Hematopoietic multipotent progenitor cell treated with erythropoietin and hydrocortisone succinate and interleukin-3 and kit ligand, for 8 days (in vitro differentiated cells): ENCODE measurements at regions not wholly inside any gene's neighbourhood (a gene's known extent, or its start where the extent isn't known, plus 50 kb on each side); places are given as distances from the start of the nearest gene placed in this dataset.
"Not testable (repeated sequence)": the region's sequence is repeated elsewhere in the genome, so short reads cannot be mapped to it uniquely, and the experiment has no call there.

Experiments used
- DNase-seq: peaks from one replicate; pipeline ENCODE4 v3.0.0-alpha.2; 2015

- no peak for DNase-seq
Observed at GRCh38 chr2:82344670-82345069, 2040.1 kb upstream of the LRRTM1 start.

DNA sequence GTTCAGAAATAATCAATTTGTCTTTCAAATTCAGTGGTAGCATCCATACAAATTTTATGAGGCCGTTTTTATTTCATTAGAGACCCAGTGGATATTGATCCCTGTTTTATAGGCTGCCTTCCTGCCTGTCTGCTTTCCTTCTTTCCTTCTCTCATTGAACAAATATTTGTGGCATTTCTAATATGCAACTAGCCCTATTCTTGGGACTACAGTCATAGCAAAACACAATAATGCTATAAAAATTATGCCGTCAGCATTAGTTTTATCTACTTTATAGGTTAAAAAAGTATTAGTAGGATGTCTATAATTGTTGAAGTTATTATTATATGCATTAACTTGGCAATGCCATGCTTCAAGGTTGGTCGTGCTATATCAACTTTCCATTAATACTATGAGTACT, 2037.8 kb upstream of the LRRTM1 start:
- DNase-seq = no peak

GRCh38 chr2:82340578-82341053, 2036.1 kb upstream of the LRRTM1 start:
- DNase-seq = no peak

DNA sequence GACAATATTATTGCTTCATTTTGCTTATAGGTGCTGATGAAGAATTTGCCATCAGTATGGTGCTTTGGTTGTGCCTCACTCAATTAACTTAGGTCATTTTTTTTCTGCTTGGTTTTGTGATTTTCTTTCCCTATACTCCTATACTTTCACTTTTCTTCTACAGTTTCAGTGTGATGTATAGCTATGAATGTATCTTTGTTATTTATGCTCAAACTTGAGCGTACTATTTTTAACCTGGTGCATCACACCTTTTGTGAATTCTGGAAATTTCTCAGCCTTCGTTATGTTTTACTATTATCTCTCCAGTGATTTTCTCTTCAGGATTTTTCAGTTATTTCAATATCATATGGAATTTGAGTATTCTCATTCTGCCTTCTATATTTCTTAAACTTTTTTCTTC, 2035.3 kb upstream of the LRRTM1 start:
- DNase-seq = no peak

- DNase-seq = no peak
Observed at GRCh38 chr2:82333697-82334096, 2029.1 kb upstream of the LRRTM1 start.

- no peak for DNase-seq
Observed at GRCh38 chr2:82330155-82330554, 2025.6 kb upstream of the LRRTM1 start.

GRCh38 chr2:82326180-82326767, 2021.7 kb upstream of the LRRTM1 start:
- DNase-seq = not testable (repeated sequence)

DNA sequence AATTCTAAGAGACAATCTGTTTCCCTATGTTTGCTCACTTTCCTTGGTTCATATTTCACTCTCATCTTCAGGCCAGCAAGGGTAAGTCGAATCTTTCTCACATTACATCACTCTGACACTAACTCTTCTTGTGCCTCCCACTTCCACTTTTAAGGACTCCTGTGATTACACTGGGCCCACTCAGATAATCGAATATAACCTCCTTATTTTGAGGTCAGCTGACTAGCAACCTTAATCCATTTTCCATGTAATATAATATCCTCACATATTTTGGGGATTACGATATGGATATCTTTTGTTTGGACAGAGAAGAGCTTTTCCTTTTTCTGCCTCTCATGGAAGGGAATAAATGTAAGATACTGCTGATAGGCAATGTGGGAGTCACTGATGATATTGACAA, 2015.7 kb upstream of the LRRTM1 start:
- no peak for DNase-seq

GRCh38 chr2:82317012-82317411, 2012.5 kb upstream of the LRRTM1 start:
- no peak for DNase-seq

DNA sequence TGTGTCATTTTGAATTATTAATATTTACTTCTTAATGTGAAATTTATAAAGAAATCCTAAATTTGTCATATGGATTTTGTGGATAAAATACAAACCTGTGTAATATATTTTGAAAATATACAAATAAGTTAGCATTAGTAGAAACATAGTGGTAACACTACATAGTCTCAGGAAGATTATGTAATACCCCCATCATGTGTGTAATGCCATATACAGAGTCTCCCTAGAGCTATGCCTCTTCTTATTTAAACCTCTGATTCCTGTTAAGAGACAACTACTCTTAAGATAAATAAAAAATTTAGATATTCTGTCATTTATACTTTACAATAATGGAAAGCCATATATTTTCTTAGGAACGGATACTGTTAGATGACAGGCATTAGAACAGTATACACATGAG, 2012.0 kb upstream of the LRRTM1 start:
- no peak for DNase-seq

- DNase-seq = no peak
Observed at GRCh38 chr2:82314836-82315472, 2010.4 kb upstream of the LRRTM1 start.

DNA sequence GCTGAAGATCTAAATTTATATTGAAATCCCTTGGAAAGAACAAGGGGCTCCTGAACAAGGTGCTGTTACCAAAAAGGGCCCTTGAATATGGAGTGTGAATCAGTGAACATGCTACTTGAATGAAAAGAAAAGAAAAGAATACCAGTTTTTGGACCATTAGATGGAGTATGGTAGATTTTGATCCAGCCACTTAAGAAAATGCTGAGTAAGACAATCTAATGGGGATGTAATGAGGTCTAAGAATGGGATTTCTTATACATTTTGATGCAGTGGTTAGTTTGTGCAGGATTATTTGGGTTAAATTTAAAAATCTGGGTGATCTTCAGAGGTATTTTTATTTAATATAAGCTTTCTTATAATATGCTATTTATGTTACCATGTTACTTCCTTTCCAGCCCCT, 2003.0 kb upstream of the LRRTM1 start:
- DNase-seq = no peak

DNA sequence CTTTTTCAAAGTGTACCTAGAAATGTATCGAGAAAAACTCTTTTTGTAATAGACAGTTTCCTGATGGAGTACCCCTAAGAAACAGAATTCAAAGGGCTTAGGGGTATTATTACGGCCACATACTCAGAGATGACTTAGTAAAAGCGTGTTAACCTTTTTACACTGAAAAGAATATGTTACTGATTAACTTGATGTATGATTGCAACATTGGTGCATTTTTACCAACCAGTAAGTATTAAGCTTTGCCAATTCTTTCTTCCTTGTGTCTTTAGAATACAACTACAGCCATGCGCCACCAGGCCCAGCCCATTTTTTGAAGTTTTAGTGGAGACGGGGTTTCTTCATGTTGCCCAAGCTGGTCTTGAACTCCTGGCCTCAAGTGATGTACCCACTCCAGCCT, 1997.0 kb upstream of the LRRTM1 start:
- DNase-seq = no peak

- no peak for DNase-seq
Observed at GRCh38 chr2:82289446-82289845, 1984.9 kb upstream of the LRRTM1 start.

- DNase-seq = no peak
Observed at GRCh38 chr2:82283075-82283474, 1978.5 kb upstream of the LRRTM1 start.

DNA sequence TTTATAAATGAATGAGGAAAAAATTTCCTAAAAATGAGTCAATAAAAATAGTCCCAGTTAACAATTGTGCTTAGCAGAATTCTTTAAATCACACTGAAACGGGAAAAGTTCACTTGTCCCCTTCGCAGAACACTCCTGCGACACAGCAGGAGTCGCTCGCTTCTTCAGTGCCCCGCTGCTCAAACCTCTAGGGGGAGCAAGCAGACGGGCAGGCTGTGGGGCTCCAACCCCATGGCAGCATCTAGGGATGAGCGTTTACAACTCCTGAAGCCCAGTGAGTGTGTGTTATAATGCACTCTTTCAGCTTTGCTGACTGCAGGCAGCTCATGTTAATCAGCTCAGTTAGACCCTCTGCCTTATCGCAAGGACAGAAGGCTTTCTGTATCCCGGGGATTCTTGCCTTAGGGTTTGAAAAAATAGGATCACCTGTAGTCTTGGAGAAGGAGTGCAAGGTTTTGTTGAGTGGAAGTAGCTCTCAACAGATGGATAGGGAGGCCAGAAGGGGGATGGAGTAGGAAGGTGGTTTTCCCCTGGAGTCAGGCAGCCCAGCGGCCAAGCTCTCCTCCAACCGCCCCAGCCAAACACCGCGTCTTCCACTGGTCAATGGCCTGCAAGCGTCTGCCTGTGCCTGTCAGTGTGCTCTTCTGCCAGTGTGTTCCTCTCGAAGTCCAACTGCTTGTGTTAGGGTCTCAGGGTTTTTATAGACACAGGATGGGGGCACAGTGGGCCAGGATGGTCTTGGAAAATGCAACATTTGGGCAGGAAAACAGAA, 1977.7 kb upstream of the LRRTM1 start:
- no peak for DNase-seq

DNA sequence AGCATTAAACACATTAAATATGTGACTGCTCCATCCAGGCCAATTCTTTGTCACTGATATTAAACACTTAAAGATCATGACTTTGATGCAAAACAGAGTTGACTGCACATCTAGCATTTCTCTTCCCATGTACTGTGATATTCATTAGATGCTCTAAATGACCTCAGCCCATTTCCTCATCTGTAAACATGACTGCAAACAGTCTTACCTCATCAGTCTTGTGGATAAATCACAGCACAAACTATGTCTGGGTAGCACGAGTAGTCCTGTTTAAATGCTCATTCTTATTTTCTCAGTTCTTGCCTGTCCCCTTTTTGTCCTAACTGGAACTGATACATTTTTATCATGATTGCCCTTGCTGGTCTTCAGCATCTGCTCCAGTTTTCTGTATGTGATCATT, 1974.8 kb upstream of the LRRTM1 start:
- DNase-seq = no peak

- no peak for DNase-seq
Observed at GRCh38 chr2:82278416-82278815, 1973.9 kb upstream of the LRRTM1 start.

DNA sequence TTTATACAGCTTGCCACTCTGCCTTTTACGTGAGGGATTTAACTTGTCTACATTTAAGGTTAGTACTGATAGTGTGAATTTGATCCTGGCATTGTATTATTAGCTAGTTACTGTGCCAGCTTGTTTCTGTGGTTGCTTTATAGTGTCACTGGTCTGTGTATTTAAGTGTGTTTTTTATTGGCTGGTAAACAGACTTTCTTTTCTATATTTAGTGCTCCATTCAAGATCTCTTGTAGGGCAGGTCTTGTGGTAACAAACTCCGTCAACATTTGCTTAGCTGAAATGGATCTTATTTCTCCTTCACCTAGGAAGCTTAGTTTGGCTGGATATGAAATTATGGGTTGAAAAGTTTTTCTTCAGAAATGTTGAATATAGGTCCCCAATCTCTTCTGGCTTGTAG, 1971.0 kb upstream of the LRRTM1 start:
- no peak for DNase-seq

- DNase-seq = no peak
Observed at GRCh38 chr2:82268446-82268845, 1963.9 kb upstream of the LRRTM1 start.

- no peak for DNase-seq
Observed at GRCh38 chr2:82260521-82260920, 1956.0 kb upstream of the LRRTM1 start.

DNA sequence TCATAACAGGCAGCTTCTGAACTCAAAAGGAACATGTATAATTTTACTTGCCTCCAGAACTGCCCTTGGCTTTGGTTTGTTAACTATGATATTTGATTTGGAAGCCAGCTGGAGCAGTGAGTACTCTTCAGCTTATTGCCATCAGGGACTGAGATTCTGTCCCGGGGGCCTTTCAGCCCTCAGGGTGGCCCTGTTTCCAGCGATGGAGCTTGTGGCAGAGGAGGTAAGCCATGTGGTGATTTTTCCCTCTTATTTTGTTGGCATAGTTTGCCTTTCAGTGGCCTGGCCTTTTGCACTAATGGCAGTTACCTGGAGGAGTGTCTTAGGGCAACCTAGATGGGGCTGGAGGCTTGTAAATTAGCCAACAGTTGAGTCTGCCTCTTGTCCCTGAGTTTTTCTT, 1955.0 kb upstream of the LRRTM1 start:
- no peak for DNase-seq

DNA sequence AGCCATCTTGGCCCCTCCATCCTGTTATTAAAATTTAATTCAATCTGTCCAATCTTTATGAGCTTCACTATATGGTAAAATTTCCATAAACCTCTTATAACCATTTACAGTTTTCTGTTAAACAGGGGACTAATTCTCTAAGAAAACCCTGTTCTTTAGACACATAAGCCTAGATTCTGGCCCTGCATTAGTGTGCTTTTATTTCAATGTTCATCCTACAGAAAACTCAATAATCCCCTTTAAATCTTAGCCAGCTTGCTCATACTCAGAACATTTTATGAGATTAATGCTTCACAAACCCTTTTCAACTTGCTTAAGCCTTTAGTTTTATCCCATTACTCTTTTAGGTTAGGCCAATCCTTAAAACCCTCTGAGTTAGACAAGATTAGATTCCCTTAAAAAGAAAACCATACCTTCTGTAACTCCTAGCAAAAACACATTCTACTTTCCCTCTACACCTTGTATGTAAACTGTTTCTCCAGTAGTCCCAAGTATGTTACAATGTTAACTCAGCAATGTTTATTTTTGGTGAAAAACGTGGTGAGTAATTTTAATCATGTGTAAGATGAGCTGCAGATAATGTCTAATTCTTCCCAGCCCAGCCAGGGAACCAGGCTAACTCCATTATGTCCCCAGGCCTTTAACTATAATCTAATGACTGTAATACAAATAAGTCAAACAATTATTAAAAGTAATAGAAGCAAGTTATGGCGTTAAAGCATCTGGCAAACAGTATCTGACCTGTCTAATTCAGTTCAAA, 1953.4 kb upstream of the LRRTM1 start:
- DNase-seq = no peak
